ENCODE measurements at regions not wholly inside any gene's neighbourhood (a gene's known extent, or its start where the extent isn't known, plus 50 kb on each side); places are given as distances from the start of the nearest gene placed in this dataset.

DNA sequence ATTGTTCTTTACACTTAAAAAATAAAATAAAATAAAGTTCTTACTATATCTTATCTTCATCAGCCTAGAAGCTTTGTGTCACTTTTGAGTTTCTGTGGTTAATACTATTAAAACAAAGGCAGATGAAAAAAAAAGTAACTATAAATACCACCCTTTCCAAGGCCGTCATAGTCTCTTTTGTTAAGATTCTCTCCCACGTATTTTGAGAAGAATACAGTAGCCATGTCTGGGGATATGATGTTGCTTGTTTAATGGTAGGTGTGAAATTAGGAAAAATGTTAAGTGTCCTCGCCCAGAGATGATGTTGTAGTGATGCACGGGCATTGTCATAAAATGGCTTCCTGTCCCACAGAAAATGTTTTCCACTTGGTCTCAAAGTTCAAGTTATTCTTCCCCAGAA, 223.9 kb downstream of the NEBL start:
- in situ Hi-C loops (cut with HindIII; ENCODE audit: extremely low pct_ligation_motif_present, low pct_unique_long_range_greater_than_20kb) = no loop called here
- no peak for FAIRE-seq
- no peak for DNase-seq (ENCODE audit: low spot score)
- Histone ChIP-seq H2AFZ (ENCODE audit: low read length) (no peak overlapping the region), H3K4me2 (ENCODE audit: low read depth, low read length) (no peak overlapping the region), H3K27me3 (ENCODE audit: control insufficient read depth in 1 of 2, insufficient read depth in 2 of 2, low read length in 2 of 2) (peaks cover 0 to 10% of the 10 kb centered on the region in 2 experiments; a peak in 1 of 5 replicates), H3K36me3 (replicated peaks in 1 of 2; ENCODE audit: control insufficient read depth in 1 of 2, insufficient read depth in 2 of 2, low read length in 2 of 2) (no peaks in the 10 kb centered on the region), H3K27ac (ENCODE audit: extremely low read length, insufficient read depth, low read length) (no peak overlapping the region), H4K20me1 (ENCODE audit: insufficient read depth, low read length) (no peaks in the 10 kb centered on the region), H3K4me3 (replicated peaks in 1 of 3; ENCODE audit: insufficient read depth in 1 of 3, low read depth in 2 of 3, low read length in 3 of 3) (no peak overlapping the region), H3K79me2 (ENCODE audit: insufficient read depth, low read length) (no peaks in the 10 kb centered on the region), H3K9me3 (ENCODE audit: low read length) (no peaks in the 10 kb centered on the region; the same call in 1 of the 2 replicates), H3K4me1 (ENCODE audit: insufficient read depth, low read length) (no peaks in the 10 kb centered on the region), H3K9ac (ENCODE audit: insufficient read depth, low read depth, low read length) (no peak overlapping the region)
- intact Hi-C loops (cut with micrococcal nuclease; ENCODE audit: unreplicated experiment) = no loop called here
- ChIA-PET CTCF (ENCODE audit: low intra/inter-chr PET ratio, low total read pairs) (no interaction called here), POLR2A (no interaction called here)
- BruUV-seq (replicated peaks) = no TSS peak
- 4% methylated on average over 4 of the region's 4 CpGs for WGBS (ENCODE audit: low lambda C conversion rate)
- TF ChIP-seq, protein P1, sequence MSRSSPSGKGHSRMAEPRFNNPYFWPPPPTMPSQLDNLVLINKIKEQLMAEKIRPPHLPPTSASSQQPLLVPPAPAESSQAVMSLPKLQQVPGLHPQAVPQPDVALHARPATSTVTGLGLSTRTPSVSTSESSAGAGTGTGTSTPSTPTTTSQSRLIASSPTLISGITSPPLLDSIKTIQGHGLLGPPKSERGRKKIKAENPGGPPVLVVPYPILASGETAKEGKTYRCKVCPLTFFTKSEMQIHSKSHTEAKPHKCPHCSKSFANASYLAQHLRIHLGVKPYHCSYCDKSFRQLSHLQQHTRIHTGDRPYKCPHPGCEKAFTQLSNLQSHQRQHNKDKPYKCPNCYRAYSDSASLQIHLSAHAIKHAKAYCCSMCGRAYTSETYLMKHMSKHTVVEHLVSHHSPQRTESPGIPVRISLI (CRISPR knock-in tag; IDR thresholded peaks at IDR 0.05; ENCODE audit: borderline replicate concordance) = no peak
- ATAC-seq = no peak

DNA sequence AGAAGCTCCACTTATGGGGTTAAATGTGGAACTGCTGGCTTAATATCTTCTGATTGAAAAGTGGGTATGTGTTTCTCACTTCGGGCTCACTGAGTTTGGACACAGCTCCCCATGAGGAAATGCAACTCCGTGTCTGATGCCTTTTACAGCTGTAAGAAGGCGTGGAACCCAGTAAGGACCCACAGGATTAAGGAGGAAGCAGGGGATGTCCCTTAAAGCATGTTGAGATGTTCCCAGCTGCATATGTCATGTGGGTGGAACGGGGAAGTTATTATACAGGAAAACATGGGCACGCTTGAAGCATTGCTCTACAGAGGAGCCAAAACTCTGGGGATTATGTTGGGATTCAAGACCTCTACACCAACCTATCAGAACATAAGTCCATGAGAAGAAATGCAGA, 224.4 kb downstream of the NEBL start:
- ATAC-seq = no peak
- Histone ChIP-seq H3K4me3 (replicated peaks in 1 of 3; ENCODE audit: insufficient read depth in 1 of 3, low read depth in 2 of 3, low read length in 3 of 3) (no peak overlapping the region), H4K20me1 (ENCODE audit: insufficient read depth, low read length) (no peaks in the 10 kb centered on the region), H3K4me2 (ENCODE audit: low read depth, low read length) (no peak overlapping the region), H3K9ac (ENCODE audit: insufficient read depth, low read depth, low read length) (no peak overlapping the region), H3K9me3 (ENCODE audit: low read length) (no peaks in the 10 kb centered on the region; the same call in 1 of the 2 replicates), H3K4me1 (ENCODE audit: insufficient read depth, low read length) (no peaks in the 10 kb centered on the region), H3K79me2 (ENCODE audit: insufficient read depth, low read length) (no peaks in the 10 kb centered on the region), H2AFZ (ENCODE audit: low read length) (no peak overlapping the region), H3K36me3 (replicated peaks in 1 of 2; ENCODE audit: control insufficient read depth in 1 of 2, insufficient read depth in 2 of 2, low read length in 2 of 2) (no peaks in the 10 kb centered on the region), H3K27me3 (ENCODE audit: control insufficient read depth in 1 of 2, insufficient read depth in 2 of 2, low read length in 2 of 2) (peaks cover 0 to 9% of the 10 kb centered on the region in 2 experiments; a peak in 1 of 5 replicates), H3K27ac (ENCODE audit: extremely low read length, insufficient read depth, low read length) (no peak overlapping the region)
- in situ Hi-C loops (cut with HindIII; ENCODE audit: extremely low pct_ligation_motif_present, low pct_unique_long_range_greater_than_20kb) (no loop called here), intact Hi-C loops (cut with micrococcal nuclease; ENCODE audit: unreplicated experiment) (no loop called here)
- POLR2A ChIA-PET = no interaction called here
- no TSS peak for BruUV-seq (replicated peaks)
- CTCF ChIA-PET (ENCODE audit: low intra/inter-chr PET ratio, low total read pairs) = no interaction called here
- FAIRE-seq = no peak
- no peak for DNase-seq (ENCODE audit: low spot score)
- WGBS (ENCODE audit: low lambda C conversion rate) = 6% methylated on average over 5 of the region's 5 CpGs
- TF ChIP-seq REPIN1 (CRISPR knock-in tag; IDR thresholded peaks at IDR 0.05; ENCODE audit: borderline replicate concordance, low read depth) (no peak), HNRNPK (IDR thresholded peaks at IDR 0.05; ENCODE audit: low read depth, low read length, poor library complexity, severe bottlenecking) (no peak), ZNF468 (CRISPR knock-in tag; IDR thresholded peaks at IDR 0.05) (no peak), ZFP82 (CRISPR knock-in tag; IDR thresholded peaks at IDR 0.05; ENCODE audit: borderline replicate concordance) (no peak), ZSCAN21 (CRISPR knock-in tag; IDR thresholded peaks at IDR 0.05; ENCODE audit: borderline replicate concordance) (no peak), EP300 (IDR thresholded peaks at IDR 0.05; ENCODE audit: low read depth in 2 of 2, low read length in 2 of 2) (no peak), EP300 (CRISPR knock-in tag; IDR thresholded peaks at IDR 0.05; ENCODE audit: borderline replicate concordance) (no peak), PHF20 (CRISPR knock-in tag; IDR thresholded peaks at IDR 0.05) (no peak), TSC22D2 (CRISPR knock-in tag; IDR thresholded peaks at IDR 0.05; ENCODE audit: borderline replicate concordance) (no peak), ZNF737 (CRISPR knock-in tag; IDR thresholded peaks at IDR 0.05; ENCODE audit: borderline replicate concordance) (no peak), KAT7 (CRISPR knock-in tag; IDR thresholded peaks at IDR 0.05; ENCODE audit: borderline replicate concordance) (no peak), NFRKB (IDR thresholded peaks at IDR 0.05) (no peak), MTF2 (CRISPR knock-in tag; IDR thresholded peaks at IDR 0.05; ENCODE audit: borderline replicate concordance) (no peak)

All from HepG2 (cell line).